SKM-1 (cell line): ENCODE measurements at regions not wholly inside any gene's neighbourhood (a gene's known extent, or its start where the extent isn't known, plus 50 kb on each side); places are given as distances from the start of the nearest gene placed in this dataset.

Experiments
- DNase-seq: peaks from one replicate; lab custom pipeline; 2025; ENCODE audit not compliant: unreplicated experiment; lab: John Stamatoyannopoulos, UW

DNA sequence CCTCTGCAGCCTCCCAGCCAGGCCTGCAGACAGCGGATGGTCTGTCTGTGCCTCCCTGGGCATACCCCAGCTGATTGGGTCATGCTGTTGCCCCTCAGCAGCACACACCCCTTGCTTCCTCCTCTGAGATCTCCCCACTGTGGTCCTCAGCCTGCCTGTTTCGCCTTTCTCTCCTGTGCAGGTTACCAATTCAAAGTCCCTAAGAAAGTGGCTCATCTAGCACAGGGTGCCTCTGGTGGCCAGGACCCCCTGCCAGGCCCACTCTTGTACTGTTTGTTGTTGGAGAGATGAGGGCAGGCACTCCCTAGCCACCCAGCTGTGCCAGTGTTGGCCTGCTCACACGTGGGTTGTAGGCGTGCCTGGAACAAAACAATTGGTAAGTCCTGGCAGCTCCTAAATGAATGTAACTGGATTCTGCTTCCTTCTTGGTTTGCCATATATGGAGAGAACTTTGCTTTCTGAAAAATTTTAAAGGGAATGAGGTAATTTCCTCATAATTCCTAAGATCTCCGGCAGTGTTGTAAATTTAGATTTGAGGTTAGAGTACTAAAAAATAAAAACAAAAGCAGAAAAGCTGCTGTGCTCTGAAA is 213.2 kb upstream of the IL12A start:
- no peak for DNase-seq

GRCh38 chr3:159776779-159777178 is 211.9 kb upstream of the IL12A start:
- no peak for DNase-seq

GRCh38 chr3:159779883-159780282 is 208.8 kb upstream of the IL12A start:
- DNase-seq = no peak

DNA sequence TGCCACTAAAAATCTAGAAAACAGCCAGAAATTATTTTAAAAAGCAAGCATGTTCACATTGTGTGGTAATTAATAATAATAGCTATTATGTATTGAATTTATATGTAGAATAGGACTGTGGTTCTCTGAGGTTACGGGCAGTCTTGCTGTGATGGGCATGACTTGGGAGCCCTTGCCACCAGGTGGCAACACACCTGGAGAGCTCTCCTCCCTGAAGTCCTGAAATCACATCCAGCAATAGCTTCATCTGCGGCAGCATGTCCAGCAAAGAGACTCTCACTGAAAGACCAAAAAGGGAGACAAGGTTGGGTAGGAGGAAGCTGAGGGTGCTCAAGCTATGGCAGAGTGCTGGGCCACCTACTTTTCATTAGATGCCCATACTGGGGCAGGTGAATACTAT is 206.8 kb upstream of the IL12A start:
- no peak for DNase-seq

DNA sequence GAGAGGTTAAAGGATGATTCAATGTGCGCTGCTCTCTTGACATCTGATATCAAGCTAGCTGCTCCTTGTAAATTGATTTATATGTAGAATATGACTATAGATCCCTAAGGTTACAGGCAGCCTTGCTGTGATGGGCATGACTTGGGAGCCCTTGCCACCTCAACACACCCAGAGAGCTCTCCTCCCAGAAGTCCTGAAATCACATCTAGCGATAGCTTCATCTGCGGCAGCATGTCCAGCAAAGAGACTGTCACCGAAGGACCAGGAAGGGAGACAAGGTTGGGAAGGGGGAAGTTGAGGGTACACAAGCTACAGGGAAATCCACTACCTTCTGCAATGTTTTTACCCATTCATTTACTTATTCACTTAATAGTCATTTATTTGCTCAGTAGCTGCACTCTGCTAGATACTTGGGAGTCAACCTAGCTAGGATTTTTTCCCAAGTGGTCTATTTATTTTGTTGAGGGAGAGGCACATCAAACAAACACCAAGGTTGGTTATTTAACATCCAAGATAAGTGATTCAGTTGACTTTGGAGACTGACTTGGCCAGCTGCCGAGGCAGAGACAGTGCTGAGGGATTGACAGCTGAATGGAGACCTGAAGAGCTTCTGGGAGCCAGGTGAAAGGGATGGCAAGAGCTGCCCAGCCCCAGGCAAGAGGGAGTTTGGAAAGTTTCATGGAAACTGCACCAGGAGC is 205.8 kb upstream of the IL12A start:
- no peak for DNase-seq

GRCh38 chr3:159783780-159784742 is 204.6 kb upstream of the IL12A start:
- no peak for DNase-seq

DNA sequence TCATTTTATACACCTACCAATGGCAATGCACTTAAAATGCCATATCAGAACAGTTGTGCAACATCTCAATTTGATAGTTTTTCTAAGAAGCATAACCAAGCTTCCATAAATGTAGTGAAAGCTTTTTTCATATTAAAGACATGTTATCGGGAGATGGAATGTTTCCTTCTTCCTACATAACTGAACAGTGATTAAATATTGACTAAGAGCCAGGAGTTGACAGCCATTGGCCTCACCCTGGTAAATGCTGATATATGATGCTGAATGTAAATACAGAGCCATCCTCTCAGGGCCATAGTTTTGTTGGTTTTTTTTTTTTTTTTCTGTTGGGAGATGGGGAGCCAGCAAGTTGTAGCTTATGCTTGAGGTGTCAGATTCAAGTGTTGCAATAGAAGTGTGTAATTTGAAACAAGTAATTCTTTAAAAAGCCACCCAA is 203.3 kb upstream of the IL12A start:
- no peak for DNase-seq

DNA sequence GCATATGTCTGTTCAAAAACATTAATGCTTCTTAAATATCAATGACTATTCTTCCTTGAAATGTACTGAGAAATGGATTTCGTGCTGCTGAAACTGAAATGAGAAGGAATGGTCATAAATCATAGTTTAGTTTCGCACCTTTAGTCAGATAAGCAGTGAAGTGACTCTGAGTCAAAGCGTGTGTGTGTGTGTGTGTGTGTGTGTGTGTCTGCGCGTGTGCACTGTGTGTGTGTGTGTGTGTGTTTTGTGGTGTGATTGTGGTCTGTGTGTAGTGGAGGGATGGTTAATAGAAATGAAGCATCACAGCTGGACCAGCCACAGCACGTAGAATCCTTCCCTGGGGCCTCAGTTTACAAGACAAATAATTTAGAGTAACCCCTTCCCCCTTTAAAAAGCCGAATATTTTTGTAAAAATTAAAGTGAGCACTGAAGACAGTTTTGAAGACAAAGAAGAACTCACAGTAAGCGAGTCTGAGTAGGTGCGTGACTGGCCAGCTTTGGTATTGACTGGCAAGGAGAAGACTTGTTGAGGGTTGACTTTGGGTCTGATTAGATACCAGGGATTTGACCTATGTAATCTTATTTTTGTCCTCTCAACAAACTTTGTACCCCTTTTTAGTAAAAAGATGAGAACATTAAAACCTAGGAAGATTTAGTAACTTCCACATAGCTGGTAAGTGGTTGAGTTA is 202.0 kb upstream of the IL12A start:
- DNase-seq = no peak

GRCh38 chr3:159787178-159787574 is 201.5 kb upstream of the IL12A start:
- DNase-seq = no peak

DNA sequence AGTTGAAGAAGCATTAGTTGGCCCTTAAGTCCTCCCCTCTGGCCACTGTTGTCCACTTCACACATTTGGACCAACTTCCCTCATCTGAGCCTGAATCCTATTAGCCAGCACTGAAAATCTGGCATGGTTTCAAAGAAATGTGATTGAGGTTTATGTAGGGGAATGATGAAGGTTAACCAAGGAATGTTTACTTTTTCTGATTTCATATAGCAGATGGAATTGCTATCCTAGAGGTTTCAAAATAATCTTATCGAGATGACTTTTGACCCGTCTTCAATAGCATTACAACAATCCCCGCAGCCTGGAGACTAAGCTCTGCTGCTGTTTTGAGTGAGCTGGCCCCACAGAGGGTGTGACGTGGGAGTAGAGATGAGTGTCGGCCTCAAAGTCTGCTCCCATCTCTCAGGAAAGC is 200.8 kb upstream of the IL12A start:
- DNase-seq = no peak

DNA sequence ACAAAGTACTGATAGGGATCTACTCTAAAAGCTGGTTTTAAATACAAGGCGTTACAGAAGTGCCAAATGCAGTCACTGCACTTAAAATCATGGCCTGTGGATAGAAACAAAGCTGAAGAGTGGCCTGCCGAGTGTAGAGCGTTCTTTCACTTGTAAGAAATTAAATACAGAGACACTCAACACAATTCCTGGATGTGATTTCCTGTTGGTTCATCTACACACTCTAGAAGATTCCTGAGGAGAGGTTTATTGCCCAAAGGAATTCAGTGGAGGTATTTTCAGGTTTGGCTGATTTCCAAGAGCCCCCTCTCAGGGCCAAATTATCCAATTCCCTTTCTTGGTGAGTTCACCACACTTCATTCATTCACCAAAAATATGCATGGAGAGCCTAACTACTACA is 200.3 kb upstream of the IL12A start:
- DNase-seq = no peak

DNA sequence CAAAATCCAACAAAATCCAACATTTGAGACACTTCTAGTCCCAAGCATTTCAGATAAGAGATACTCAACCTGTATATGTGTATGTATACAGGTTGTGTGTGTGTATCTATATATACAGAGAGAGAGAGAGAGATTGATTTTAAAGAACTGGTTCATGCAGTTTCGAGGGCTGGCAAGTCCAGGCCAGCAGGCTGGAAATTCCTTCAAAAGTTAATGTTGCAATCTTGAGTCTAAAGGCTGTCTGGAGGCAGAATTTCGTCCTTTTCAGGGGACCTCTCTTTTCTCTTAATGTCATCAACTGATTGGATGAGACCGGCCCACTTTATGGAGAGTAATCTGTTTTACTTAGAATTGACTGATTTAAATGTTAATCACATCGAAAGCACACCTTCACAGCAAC is 199.6 kb upstream of the IL12A start:
- no peak for DNase-seq

DNA sequence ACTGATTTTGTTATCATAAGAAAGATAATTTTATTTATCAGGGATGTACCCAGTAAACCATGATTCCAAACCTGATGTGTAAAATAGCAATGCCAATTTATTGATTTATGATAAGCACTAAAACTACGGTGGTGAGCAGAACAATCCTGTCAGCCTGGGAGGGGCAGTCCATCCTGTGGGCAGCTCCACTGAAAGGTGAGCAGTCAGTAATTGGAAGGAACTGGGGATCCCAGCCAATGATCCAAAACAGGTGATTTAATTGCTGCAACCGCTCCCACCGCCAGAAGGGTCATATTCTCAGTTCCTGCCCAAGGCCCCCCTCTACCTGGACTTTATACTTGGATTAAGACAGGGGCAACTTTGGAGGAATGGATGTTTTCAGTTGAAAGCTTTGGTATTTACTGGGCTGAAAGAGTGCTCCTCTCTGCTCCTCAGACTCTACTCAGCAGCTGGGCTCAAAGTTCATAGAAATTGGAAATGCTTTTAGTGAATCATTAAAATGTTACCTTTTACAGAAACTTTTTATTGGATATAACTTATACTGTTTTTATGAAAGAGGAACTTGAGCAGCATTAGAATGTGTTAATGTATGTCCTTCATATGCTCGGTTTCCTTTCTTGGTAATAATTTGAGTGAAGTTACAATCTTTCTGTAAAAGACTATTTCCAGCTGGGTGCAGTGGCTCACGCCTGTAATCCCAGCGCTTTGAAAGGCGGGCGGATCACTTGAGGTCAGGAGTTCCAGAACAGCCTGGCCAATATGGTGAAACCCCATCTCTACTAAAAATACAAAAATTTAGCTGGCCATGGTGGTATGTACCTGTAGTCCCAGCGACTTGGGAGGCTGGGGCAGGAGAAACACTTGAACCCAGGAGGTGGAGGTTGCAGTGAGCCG is 198.6 kb upstream of the IL12A start:
- no peak for DNase-seq

DNA sequence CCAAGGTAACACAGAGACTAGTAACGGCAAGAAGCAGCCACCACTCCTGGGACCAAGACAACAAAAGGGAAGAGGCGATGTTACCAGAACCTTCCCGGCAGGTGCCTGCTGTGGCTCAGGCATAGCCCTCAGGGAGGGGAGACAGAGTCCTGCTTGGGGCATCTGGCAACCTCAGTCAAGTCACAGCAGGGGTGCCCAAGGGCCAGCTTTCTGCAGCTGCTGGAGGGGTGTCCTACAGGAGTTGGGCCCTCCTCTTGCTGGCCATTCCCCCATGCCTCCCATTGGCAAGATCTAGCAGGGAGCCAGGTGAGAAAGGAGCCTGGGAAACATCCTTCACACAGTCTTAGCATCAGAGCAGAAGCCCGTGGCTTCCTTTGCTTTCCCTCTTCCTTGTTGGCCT is 197.3 kb upstream of the IL12A start:
- no peak for DNase-seq

DNA sequence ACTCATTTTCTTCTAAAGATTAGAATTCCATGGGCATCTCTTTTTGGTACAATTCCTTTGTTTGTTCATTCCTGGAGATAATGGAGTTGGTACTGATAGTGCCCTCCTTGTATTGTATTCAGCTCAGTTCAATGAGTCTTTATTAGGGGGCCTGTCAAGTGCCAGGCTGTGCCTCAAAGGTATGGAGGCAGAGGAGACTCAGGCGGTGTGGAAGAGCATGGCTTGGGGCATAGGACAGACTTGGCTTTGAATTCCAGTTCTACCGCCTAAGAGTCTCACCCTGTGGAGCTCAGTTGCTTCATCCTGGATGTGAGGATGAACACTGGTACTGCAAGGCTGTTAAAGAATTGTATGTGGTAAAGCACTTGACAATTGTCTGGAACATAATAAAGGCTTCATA is 196.6 kb upstream of the IL12A start:
- no peak for DNase-seq

GRCh38 chr3:159795042-159795441 is 193.6 kb upstream of the IL12A start:
- no peak for DNase-seq

DNA sequence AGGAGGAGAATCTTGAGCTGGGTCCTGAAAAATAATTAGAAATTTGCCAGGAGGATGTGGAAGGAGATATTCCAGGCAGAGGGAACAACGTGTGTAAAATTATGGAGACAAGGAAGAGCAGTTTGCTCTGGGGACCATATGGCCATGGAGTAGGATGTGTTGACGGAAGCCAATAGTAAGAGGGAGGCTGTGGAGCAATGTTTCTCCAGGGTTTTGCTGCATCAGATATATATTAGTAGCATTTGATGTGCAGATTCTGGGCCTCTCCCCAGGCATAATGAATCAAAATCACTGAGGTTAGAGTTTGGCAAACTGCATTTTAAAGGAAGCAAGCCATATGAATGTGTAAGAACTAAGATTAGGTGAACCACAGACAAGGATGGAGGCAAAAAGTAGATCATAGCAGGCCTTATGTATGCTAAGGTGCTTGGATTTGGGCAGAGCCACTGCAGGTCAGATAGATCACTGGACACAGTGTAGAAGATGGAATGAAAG is 192.9 kb upstream of the IL12A start:
- no peak for DNase-seq

DNA sequence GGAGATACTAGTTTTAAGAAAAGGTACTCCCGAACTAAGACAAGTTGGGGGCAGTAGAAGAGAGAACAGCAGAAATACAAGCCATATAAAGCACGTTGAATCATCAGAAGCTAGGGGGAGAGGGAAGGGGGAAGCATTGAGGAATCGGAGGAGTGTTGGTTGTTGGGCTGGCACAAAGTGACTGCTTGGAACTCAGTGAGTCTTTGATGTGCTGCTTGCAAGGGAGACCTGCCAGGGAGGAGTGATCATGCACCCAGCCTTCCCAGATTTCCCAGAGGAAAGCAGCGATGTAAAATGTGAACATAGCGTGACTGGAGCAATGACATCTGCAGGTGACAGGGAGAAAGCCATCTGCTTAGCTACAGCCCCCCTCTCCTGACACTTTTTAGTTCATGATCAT is 192.4 kb upstream of the IL12A start:
- DNase-seq = no peak

DNA sequence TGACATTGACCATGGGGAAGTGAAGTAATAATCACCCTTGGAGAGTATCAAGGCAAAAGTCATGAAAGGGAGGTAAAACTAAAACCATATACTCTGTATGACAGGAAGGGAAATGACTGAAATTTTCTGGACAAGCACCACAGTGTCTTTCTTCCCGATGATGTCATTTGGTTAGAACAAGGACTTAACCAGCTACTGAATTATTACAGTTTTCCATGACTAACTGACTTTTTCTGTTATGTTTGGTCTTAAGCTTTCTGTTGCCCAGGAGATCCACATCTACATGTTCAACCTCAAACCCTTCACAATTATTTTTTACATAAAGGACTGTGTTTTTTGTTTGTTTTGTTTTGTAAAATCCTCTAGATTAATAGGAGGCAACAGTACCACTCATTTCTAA is 191.9 kb upstream of the IL12A start:
- DNase-seq = no peak

- no peak for DNase-seq
Observed at GRCh38 chr3:159797771-159798170, 190.9 kb upstream of the IL12A start.
